Panc1 (cell line): ENCODE measurements at regions not wholly inside any gene's neighbourhood (a gene's known extent, or its start where the extent isn't known, plus 50 kb on each side); places are given as distances from the start of the nearest gene placed in this dataset.
"Not testable (repeated sequence)": the region's sequence is repeated elsewhere in the genome, so short reads cannot be mapped to it uniquely, and the experiment has no call there.

Experiments
- ATAC-seq: fragments of 200-7000 bp; cut with Tn5 transposase; 2 replicates; pipeline ENCODE4 v1.9.1; 2020; ENCODE audit warnings: mild to moderate bottlenecking, moderate library complexity
- BruUV-seq: library from RNA; stranded (reverse); fragments of 400-500 nt; replicated peaks from 2 replicates; lab custom pipeline; 2021; lab: Mats Ljungman, UMichigan
- CTCF ChIA-PET: fragments of 300-600 bp; sonication (Branson Sonifier 250); formaldehyde crosslinking; loops from one replicate; lab custom pipeline; 2022; ENCODE audit warnings: antibody characterized with exemption; lab: Charles Lee
- POLR2A ChIA-PET: fragments of 300-600 bp; sonication (Branson Sonifier 250); formaldehyde crosslinking; loops from one replicate; lab custom pipeline; 2022; ENCODE audit warnings: antibody characterized with exemption; lab: Charles Lee
- DNase-seq: peaks from one replicate; pipeline ENCODE4 v3.0.0-alpha.2; 2010; ENCODE audit warnings: low read depth, low spot score
- H3K27ac ChIP-seq: 2 replicates; pipeline ENCODE4 v1.5.1; 2011; ENCODE audit warnings: mild to moderate bottlenecking, low read length, inconsistent platforms
- H3K27me3 ChIP-seq: fragments of 200-500 bp; sonication (Bioruptor generic); 2 replicates; pipeline ENCODE4 v1.6.0; 2014; ENCODE audit warnings: low read length, inconsistent platforms; ENCODE audit not compliant: control insufficient read depth, insufficient read depth
- H3K36me3 ChIP-seq: fragments of 200-500 bp; sonication (Bioruptor generic); 2 replicates; pipeline ENCODE4 v1.5.1; 2014; ENCODE audit warnings: inconsistent platforms, mild to moderate bottlenecking, low read length, moderate library complexity; ENCODE audit not compliant: control insufficient read depth, insufficient read depth
- H3K4me1 ChIP-seq: 2 replicates; pipeline ENCODE4 v1.5.1; 2011; ENCODE audit warnings: inconsistent platforms, mild to moderate bottlenecking, low read length, moderate library complexity; ENCODE audit not compliant: control insufficient read depth, insufficient read depth
- H3K4me3 ChIP-seq, 2 experiments: 2 replicates each; pipeline ENCODE4 v1.5.1; 2011 to 2012; ENCODE audit warnings: low read depth in 2 of 2, low read length in 2 of 2, mild to moderate bottlenecking in 2 of 2, inconsistent platforms in 1 of 2, moderate library complexity in 1 of 2
- H3K9me3 ChIP-seq: fragments of 200-500 bp; sonication (Bioruptor generic); 2 replicates; pipeline ENCODE4 v1.5.1; 2014; ENCODE audit warnings: low read depth, mild to moderate bottlenecking, inconsistent platforms, low read length, moderate library complexity; ENCODE audit not compliant: control insufficient read depth, insufficient read depth
- in situ Hi-C: cut with HindIII; loops from 2 replicates; pipeline ENCODE4 v1.10.0; 2016; ENCODE audit warnings: low sequenced_read_pairs, low pct_unique_long_range_greater_than_20kb
- intact Hi-C: fragments of 100-400 bp; cut with micrococcal nuclease; formaldehyde crosslinking; loops from one replicate; pipeline ENCODE4 v1.10.0; 2022; ENCODE audit not compliant: unreplicated experiment

DNA sequence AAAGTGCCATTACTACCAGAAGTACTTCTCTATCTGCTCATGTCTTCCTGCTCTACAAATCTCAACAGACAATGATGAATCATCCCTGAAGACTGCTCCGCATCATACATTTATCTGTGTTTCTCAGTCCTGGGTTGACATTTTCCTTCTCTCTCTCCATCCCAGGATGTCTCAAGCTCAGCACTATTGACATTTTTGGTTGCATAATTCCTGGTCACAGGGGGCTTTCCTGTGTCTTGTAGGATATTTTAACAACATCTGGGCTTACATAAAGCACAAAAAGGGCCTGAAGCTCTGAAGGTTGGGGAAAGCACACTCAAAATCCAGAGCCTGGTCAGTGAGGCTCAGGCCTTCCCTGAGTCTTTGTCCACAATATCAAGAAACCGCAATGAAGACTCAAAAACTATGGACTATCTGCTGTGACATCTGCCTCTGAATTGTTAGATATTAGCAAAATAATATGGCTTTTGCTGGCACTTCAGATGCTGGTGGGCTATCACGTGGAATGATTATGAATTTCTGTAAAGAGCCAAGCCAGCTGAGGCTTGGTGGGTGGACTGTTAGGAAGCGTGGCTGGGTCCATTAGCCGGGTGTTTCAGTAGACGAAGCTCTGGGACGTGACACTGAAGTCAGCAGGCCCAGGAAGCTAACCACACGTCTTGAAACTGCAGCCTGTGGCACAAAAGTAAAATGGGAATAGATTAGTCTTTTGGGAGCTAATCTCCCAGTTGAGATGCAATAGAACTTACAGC is 780.2 kb upstream of the TPTE start:
- H3K4me1 ChIP-seq, H3K27me3 ChIP-seq, intact Hi-C loops, H3K4me3 ChIP-seq, H3K27ac ChIP-seq, in situ Hi-C loops, CTCF ChIA-PET, BruUV-seq, POLR2A ChIA-PET, ATAC-seq, DNase-seq, H3K36me3 ChIP-seq, H3K9me3 ChIP-seq: not testable (repeated sequence)

DNA sequence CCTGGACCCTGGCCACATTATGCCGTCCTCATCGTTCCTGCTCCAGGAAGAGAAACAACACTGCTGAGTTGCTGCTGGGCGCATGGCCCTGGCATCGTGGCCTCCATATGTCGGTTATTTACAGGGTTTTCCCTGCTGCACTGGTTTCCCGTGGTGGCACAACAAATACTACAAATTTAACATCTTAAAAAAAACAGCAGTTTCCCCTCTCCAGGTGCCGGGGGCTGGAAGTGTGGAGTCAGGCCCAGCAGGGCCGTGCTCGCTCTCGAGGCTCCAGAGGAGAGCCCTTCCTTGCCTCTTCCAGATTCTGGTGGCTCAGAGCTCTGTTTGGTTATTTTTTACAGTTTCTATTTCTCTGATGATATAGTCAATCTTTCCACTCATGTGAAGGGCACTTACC is 777.8 kb upstream of the TPTE start:
- H3K27me3 ChIP-seq, BruUV-seq, DNase-seq, intact Hi-C loops, ATAC-seq, POLR2A ChIA-PET, H3K36me3 ChIP-seq, H3K4me3 ChIP-seq, H3K4me1 ChIP-seq, H3K27ac ChIP-seq, in situ Hi-C loops, H3K9me3 ChIP-seq, CTCF ChIA-PET: not testable (repeated sequence)

DNA sequence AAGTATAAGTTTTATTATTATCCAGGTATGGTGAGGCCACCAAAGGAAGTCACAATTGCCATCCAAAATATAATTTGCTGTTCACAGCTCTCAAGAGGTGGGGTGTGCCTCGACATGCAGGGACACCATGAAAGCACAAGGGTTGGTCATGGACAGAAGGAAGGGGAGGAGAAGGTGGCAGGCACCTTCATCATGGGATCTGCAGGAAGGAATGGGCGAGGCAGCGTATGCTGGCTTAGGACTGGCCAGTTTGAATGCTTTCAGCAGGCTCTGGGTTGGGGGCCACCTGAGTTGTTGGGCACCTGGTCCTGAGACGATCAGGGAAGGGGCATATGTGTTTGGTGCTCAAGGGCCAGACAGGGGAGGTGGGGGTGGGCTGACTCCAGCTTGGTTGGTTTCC is 777.2 kb upstream of the TPTE start:
- DNase-seq, ATAC-seq, H3K27me3 ChIP-seq, H3K4me1 ChIP-seq, POLR2A ChIA-PET, in situ Hi-C loops, BruUV-seq, CTCF ChIA-PET, intact Hi-C loops, H3K36me3 ChIP-seq, H3K27ac ChIP-seq, H3K4me3 ChIP-seq, H3K9me3 ChIP-seq: not testable (repeated sequence)

DNA sequence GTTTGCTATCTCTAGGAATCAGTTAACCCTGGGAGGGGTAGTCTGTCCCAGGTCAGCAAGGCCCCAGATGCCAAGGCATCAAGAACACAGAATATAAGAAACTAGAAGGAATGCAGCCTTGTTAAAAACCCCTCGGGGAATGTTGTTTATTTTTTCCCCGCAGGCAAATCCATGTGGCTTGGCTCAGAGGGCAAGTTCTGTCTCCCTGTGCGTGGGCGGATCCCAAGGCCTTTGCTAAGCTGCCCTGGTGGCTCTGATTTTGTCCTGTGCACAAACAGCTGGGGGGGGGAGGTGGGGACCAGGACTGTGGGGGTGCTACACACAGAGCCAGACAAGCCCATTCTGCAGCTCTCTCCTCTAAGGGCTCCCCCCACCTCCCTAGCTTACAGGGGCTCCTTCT is 776.8 kb upstream of the TPTE start:
- intact Hi-C loops, in situ Hi-C loops, CTCF ChIA-PET, ATAC-seq, H3K9me3 ChIP-seq, H3K36me3 ChIP-seq, H3K27ac ChIP-seq, DNase-seq, H3K27me3 ChIP-seq, POLR2A ChIA-PET, H3K4me1 ChIP-seq, H3K4me3 ChIP-seq, BruUV-seq: not testable (repeated sequence)

DNA sequence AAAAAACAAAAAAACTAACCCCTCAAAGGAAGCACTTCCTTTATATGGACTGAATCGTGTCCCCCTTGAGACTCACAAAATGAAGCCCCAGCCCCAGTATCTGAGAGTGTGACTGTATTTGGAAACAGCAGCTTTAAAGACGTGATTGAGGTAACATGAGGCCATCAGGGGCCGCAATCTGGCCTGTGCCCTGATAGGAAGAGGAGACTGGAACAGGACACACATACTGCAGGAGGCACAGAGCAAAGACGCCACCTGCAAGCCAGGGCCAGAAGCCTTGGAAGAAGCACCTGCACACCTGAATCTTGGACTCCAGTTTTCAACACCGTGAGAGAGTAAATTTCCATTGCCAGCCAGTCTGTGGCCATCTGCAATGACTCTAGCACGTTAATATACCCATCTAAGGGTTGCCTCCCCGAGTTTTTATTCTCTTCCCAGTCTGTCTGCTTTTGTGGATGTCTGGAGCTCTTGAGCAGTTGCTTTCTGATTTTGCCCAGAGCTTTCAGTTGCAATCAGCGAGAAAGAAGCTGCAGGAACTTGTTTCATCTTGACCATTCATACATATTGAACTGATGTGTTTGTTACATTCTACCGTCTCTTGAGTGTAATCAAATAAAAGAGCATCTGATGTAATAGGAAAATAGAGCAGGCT is 775.8 kb upstream of the TPTE start:
- ATAC-seq, intact Hi-C loops, in situ Hi-C loops, H3K36me3 ChIP-seq, BruUV-seq, POLR2A ChIA-PET, CTCF ChIA-PET, H3K9me3 ChIP-seq, H3K27ac ChIP-seq, H3K4me3 ChIP-seq, DNase-seq, H3K27me3 ChIP-seq, H3K4me1 ChIP-seq: not testable (repeated sequence)

DNA sequence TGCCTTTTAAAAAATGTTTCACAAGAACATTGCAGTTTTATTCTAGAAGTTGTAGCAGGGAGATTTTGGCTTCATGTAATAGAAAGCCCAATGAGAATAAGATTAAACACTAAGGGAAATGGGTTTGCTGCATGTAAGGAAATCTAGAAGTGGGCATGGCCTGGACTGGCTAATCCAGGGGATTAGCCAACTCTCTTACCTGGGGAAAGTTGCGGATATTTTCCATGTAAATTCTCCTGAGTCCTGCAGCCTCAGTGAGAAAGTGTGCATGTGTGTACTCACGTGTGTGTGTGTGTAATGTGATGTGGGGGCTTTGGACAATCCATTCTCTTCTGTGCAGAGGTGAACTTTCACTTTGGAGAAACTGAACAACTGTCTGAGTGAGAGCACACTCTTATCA is 775.1 kb upstream of the TPTE start:
- intact Hi-C loops, H3K27me3 ChIP-seq, H3K4me3 ChIP-seq, POLR2A ChIA-PET, CTCF ChIA-PET, H3K4me1 ChIP-seq, H3K9me3 ChIP-seq, H3K27ac ChIP-seq, in situ Hi-C loops, ATAC-seq, H3K36me3 ChIP-seq, BruUV-seq, DNase-seq: not testable (repeated sequence)

DNA sequence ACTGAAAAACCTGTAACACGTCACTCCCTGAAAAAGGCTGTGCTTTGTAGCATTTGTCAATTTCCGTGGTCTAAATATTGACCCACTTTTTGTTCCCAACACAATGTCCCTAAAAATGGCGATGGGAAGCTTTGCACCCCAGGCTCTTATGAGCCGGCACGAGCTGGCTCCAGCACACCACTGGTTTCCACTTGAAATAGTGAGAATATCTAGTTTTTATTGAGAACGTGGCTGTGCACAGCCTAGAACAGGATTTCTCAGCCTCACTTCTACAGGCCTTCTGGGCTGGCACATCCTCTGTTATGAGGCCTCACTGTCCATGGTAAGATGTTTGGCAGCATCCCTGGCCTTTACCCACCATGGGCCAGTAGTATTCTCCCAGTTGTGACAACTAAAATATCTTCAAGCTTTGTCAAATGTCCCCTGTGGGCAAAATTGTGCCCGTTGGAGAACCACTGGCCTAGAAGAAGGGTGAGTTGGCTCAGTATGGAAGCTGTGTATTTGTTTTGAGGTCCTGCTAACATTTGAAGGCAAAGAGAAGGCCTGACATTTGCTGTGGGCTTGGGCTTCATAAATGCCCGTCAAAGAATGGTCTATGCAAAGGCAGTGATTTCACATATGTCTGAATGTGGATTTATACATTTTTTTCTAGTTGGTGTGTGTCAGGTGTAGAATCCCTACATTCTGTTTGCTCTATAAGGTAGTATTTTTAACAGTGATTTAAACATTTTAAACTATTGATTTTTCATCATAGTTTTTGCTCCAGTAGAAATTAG is 774.4 kb upstream of the TPTE start:
- BruUV-seq, H3K27ac ChIP-seq, ATAC-seq, intact Hi-C loops, CTCF ChIA-PET, H3K4me1 ChIP-seq, in situ Hi-C loops, H3K27me3 ChIP-seq, DNase-seq, POLR2A ChIA-PET, H3K4me3 ChIP-seq, H3K36me3 ChIP-seq, H3K9me3 ChIP-seq: not testable (repeated sequence)
